Stimulated activated CD4-positive, alpha-beta T cell treated with anti-CD3 and anti-CD28 coated beads, Interleukin-2, amount 100 ng/mL, for 24 hours (primary cell): ENCODE measurements at regions not wholly inside any gene's neighbourhood (a gene's known extent, or its start where the extent isn't known, plus 50 kb on each side); places are given as distances from the start of the nearest gene placed in this dataset.
A peak's percentile ranks its signal among the peaks of the same experiment; 100 is the strongest.
"Not testable (repeated sequence)": the region's sequence is repeated elsewhere in the genome, so short reads cannot be mapped to it uniquely, and the experiment has no call there.

Experiments used
- DNase-seq, 2 donors: peaks; one replicate each; pipeline ENCODE4 v3.0.0-alpha.2; 2020

- no peak for DNase-seq
Measured at GRCh38 chr3:30452446-30452845, 154.0 kb upstream of the TGFBR2 start.

- DNase-seq: no peak
Measured at GRCh38 chr3:30453360-30454039, 152.9 kb upstream of the TGFBR2 start.

- DNase-seq: no peak
Measured at GRCh38 chr3:30454636-30455035, 151.8 kb upstream of the TGFBR2 start.

- not testable (repeated sequence) for DNase-seq
Measured at GRCh38 chr3:30455112-30455511, 151.3 kb upstream of the TGFBR2 start.

- DNase-seq: no peak
Measured at GRCh38 chr3:30455840-30456239, 150.6 kb upstream of the TGFBR2 start.

- no peak for DNase-seq
Measured at GRCh38 chr3:30456264-30456663, 150.1 kb upstream of the TGFBR2 start.

GRCh38 chr3:30457081-30457480 lies 149.3 kb upstream of the TGFBR2 start:
- DNase-seq: no peak

GRCh38 chr3:30457726-30458125 lies 148.7 kb upstream of the TGFBR2 start:
- DNase-seq: no peak

- no peak for DNase-seq
Measured at GRCh38 chr3:30458376-30459171, 147.8 kb upstream of the TGFBR2 start.

GRCh38 chr3:30461311-30461710 lies 145.1 kb upstream of the TGFBR2 start:
- DNase-seq: no peak

GRCh38 chr3:30462721-30463470 lies 143.5 kb upstream of the TGFBR2 start:
- no peak for DNase-seq

GRCh38 chr3:30464381-30464780 lies 142.0 kb upstream of the TGFBR2 start:
- no peak for DNase-seq

- DNase-seq: no peak
Measured at GRCh38 chr3:30465454-30465853, 140.9 kb upstream of the TGFBR2 start.

- no peak for DNase-seq
Measured at GRCh38 chr3:30467596-30468238, 138.7 kb upstream of the TGFBR2 start.

GRCh38 chr3:30469133-30469532 lies 137.3 kb upstream of the TGFBR2 start:
- DNase-seq: no peak

- no peak for DNase-seq
Measured at GRCh38 chr3:30470496-30470895, 135.9 kb upstream of the TGFBR2 start.

GRCh38 chr3:30471066-30471465 lies 135.3 kb upstream of the TGFBR2 start:
- no peak for DNase-seq

GRCh38 chr3:30471796-30472489 lies 134.5 kb upstream of the TGFBR2 start:
- DNase-seq: no peak

GRCh38 chr3:30473374-30474051 lies 132.9 kb upstream of the TGFBR2 start:
- DNase-seq: no peak

GRCh38 chr3:30474371-30474770 lies 132.0 kb upstream of the TGFBR2 start:
- DNase-seq: no peak

GRCh38 chr3:30475038-30475808 lies 131.2 kb upstream of the TGFBR2 start:
- DNase-seq: peak; percentile 14 to 26
